H7 (cell line): ENCODE measurements at regions not wholly inside any gene's neighbourhood (a gene's known extent, or its start where the extent isn't known, plus 50 kb on each side); places are given as distances from the start of the nearest gene placed in this dataset.

ENCODE experiments used
- DNase-seq: peaks from one replicate; pipeline ENCODE4 v3.0.0; 2012
- H3K27me3 ChIP-seq: 2 replicates; pipeline ENCODE4 v1.6.0; 2011; ENCODE audit warnings: mild to moderate bottlenecking, low read length; ENCODE audit not compliant: control insufficient read depth, insufficient read depth
- H3K36me3 ChIP-seq: replicated peaks from 2 replicates; pipeline ENCODE4 v1.5.1; 2011; ENCODE audit warnings: low read length; ENCODE audit not compliant: control insufficient read depth, insufficient read depth
- H3K4me3 ChIP-seq: 2 replicates; pipeline ENCODE4 v1.5.1; 2011; ENCODE audit warnings: low read depth, mild to moderate bottlenecking, control low read depth, low read length, moderate library complexity; ENCODE audit not compliant: insufficient read depth

DNA sequence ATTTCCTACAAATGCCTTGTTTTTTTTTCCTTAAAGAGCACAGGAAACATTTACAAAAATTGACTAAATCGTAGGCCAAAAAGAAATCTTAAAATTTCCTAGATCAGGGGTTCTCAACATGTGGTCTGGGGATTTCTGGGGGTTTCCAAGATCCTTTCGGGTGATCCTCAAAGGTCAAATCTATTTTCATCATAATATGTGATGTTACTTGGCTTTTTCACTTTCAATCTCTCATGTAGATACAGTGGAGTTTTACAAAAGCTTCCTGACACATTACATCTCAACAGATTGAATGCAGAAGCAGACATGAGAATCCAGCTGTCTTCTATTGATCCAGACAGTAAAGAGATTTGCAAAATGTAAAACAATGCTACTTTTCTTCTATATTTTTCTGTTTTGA lies 497.3 kb downstream of the INHBA start:
- no peaks in the 10 kb centered on the region for H3K27me3 ChIP-seq
- no peaks in the 10 kb centered on the region for H3K36me3 ChIP-seq
- no peak for DNase-seq
- H3K4me3 ChIP-seq = no peak overlapping the region

- H3K27me3 ChIP-seq = no peaks in the 10 kb centered on the region
- no peaks in the 10 kb centered on the region for H3K36me3 ChIP-seq
- no peak overlapping the region for H3K4me3 ChIP-seq
- DNase-seq = no peak
Measured at GRCh38 chr7:41203542-41203941, 499.3 kb downstream of the INHBA start.

DNA sequence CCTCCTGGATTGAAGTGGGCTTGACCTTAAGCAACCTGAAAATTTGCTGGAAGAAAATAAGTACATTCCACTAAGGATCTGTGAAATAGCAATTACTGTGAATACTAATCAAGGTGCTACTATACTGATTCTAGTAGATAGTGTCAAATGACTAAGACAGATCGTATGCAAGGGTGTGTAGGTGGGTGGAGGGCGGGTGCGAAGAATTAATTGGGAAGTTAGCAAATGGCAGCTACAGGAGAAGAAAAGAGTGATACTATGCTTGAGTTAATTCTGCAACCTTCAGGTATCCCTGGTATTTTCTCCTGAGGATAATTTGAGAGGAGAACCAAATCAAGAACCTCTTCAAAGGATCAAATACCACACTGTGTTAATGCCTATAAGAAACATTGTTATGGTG lies 501.9 kb downstream of the INHBA start:
- no peaks in the 10 kb centered on the region for H3K36me3 ChIP-seq
- no peak overlapping the region for H3K4me3 ChIP-seq
- H3K27me3 ChIP-seq = no peaks in the 10 kb centered on the region
- no peak for DNase-seq

- Histone ChIP-seq H3K36me3 (no peaks in the 10 kb centered on the region), H3K27me3 (no peaks in the 10 kb centered on the region), H3K4me3 (no peak overlapping the region)
- no peak for DNase-seq
Measured at GRCh38 chr7:41199136-41199535, 503.8 kb downstream of the INHBA start.

DNA sequence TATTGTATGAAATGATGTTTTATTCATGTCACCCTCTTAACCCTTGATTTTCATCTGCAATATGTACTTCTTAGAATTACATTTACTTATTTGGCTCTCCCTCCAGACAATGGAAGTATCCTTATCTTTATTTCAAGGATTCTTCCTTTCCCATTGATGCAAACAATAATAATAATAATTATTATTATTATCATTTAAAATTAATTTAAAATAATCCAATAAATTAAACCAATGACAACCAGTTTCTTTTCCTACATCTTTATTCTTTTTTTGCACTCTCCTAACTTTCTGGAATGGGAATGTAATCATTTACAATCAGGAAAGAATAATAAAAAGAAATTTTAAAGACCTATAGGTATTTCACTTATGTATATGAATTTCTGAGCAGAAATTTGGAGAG lies 504.4 kb downstream of the INHBA start:
- no peak for DNase-seq
- H3K36me3 ChIP-seq = no peaks in the 10 kb centered on the region
- H3K4me3 ChIP-seq = no peak overlapping the region
- H3K27me3 ChIP-seq = no peaks in the 10 kb centered on the region

- Histone ChIP-seq H3K27me3 (no peaks in the 10 kb centered on the region), H3K4me3 (no peak overlapping the region)
- no peak for DNase-seq
Measured at GRCh38 chr7:41197769-41198168, 505.1 kb downstream of the INHBA start.

DNA sequence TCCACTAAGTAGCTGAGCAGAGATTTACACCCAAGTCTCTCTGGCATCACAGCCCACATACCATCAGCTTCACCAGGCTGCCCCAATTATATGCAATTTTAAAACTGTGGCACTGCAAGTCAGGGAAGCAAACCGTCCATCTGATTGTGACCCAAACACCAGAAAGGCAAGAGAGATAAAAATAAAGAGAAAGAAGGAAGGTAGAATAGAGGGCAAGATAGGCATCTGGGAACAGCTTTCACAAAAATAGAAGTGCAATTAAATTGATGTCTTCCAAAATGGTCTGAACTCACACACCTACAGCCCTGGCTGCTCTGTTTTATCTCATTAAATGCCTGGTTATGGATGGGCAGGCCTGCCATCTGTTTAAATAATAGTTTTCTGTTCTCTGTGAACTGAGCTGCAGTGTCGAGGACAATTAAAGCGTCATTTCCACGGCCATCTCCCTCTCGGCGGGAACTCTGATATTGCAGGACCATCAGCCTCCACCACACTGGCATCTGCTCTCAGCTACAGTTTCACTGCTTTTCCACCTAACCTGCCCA lies 509.1 kb downstream of the INHBA start:
- H3K4me3 ChIP-seq = no peak overlapping the region

More at GRCh38 chr7:41197769-41198168, 505.1 kb downstream of the INHBA start:
- no peaks in the 10 kb centered on the region for H3K36me3 ChIP-seq

DNA sequence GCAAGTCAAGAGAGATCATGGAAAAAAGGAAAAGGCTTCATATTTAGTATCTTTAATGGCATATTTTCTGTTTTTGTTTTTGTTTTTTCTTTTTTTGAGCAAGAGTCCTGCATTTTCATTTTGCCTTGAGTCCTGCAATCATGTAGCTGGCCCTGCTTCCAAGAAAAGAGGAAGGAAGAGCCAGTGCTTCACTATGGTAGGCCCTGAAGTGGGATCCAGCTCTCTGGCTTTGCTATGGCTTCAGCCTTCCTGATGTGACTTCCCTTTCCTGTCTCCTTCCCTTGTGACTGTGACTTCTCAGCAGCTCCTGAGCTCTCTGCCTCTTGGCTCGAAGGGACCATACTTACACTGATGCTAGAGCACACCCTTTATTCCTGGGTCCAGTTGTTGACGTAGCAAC lies 512.3 kb downstream of the INHBA start:
- no peak for DNase-seq
- Histone ChIP-seq H3K4me3 (no peak overlapping the region), H3K27me3 (no peaks in the 10 kb centered on the region), H3K36me3 (no peaks in the 10 kb centered on the region)

More for the DNA sequence above, 509.1 kb downstream of the INHBA start:
- no peaks in the 10 kb centered on the region for H3K27me3 ChIP-seq
- H3K36me3 ChIP-seq = no peaks in the 10 kb centered on the region
- DNase-seq = no peak

GRCh38 chr7:41189866-41190265 lies 513.0 kb downstream of the INHBA start:
- no peak for DNase-seq
- no peaks in the 10 kb centered on the region for H3K27me3 ChIP-seq
- H3K36me3 ChIP-seq = no peaks in the 10 kb centered on the region
- no peak overlapping the region for H3K4me3 ChIP-seq

- Histone ChIP-seq H3K27me3 (no peaks in the 10 kb centered on the region), H3K4me3 (no peak overlapping the region), H3K36me3 (no peaks in the 10 kb centered on the region)
- no peak for DNase-seq
Measured at GRCh38 chr7:41188163-41189130, 514.4 kb downstream of the INHBA start.

DNA sequence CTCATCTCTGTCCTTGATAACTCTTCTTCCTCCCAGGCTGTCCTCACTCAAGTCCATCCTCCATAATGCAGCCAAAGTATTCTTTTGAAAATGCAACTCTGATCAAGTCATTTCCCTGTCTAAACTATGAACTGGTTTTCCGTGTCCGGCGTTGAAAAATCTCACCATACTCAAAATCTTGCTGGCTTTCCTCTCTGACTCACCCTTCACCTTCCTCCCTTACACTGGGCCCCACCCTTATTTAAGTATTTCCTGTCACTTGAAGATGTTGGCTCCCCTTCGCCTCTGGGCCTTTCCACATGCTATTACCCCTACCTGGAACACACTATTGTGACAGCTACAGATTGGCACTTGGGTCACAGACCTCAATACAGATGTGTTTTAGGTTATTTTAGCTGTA lies 515.6 kb downstream of the INHBA start:
- H3K36me3 ChIP-seq = no peaks in the 10 kb centered on the region
- H3K27me3 ChIP-seq = no peaks in the 10 kb centered on the region
- H3K4me3 ChIP-seq = no peak overlapping the region
- DNase-seq = no peak

GRCh38 chr7:41185851-41186250 lies 517.0 kb downstream of the INHBA start:
- H3K36me3 ChIP-seq = no peaks in the 10 kb centered on the region
- DNase-seq = no peak
- no peaks in the 10 kb centered on the region for H3K27me3 ChIP-seq
- no peak overlapping the region for H3K4me3 ChIP-seq

DNA sequence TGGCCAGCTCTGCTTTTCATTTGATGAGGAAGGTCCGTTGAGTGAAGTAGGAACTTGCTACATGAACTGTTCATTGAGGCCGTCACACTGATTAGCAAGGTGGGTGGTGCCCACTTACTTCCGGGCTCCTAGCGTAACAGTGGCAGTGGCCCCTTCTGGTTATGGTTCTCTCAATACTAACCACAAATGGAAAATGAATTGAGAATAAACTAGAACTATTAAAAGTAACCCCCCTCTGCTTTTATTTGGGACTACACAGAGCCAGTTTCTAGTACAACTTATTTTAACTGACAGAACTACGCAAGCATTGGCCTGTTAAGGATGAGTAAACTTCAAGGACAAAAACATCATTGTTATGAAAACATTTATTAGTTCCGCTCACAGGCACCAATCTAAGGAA lies 519.1 kb downstream of the INHBA start:
- DNase-seq = no peak
- no peak overlapping the region for H3K4me3 ChIP-seq
- H3K27me3 ChIP-seq = no peaks in the 10 kb centered on the region
- no peaks in the 10 kb centered on the region for H3K36me3 ChIP-seq

DNA sequence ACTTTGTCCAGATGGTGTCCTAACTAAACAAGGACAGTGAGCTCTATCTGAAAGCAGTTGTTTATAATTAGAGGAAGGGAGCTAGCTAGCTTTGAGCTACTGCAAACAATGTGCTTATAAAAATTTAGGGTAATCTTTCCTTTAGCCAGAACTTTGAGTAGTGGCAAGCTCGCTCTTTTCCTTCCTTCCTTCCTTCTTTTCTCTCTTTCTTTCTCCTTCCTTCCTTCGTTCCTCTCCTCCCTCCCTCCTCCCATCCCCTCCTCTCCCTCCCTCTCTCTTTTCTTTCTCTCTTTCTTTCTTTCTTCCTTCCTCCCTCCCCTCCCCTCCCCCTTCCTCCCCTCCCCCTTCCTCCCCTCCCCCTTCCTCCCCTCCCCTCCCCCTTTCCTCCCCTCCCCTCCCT lies 520.1 kb downstream of the INHBA start:
- H3K27me3 ChIP-seq = no peaks in the 10 kb centered on the region
- no peak for DNase-seq
- no peak overlapping the region for H3K4me3 ChIP-seq
- H3K36me3 ChIP-seq = no peaks in the 10 kb centered on the region

DNA sequence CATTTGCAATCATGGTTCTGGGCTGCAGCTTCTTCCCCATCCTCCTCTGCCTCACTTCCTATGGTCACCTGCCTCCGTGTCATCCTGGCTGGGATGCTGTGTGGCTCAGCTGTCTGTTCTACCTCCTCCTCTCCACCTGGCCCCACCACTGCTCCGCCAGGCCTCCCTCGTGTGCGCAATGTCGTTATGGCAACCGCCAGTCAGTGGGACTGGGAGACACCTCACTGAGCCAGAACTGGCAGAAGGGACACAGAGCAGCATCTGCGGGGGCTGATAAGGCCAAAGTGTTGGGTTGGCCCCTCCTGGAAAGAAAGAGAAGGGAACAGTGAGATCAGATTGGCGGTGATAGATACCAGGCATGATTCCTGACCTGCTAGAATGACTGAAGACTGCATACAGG lies 527.5 kb downstream of the INHBA start:
- Histone ChIP-seq H3K27me3 (no peaks in the 10 kb centered on the region), H3K36me3 (no peaks in the 10 kb centered on the region), H3K4me3 (no peak overlapping the region)
- DNase-seq = no peak
